Transverse colon (tissue), 4 donors: ENCODE measurements at regions not wholly inside any gene's neighbourhood (a gene's known extent, or its start where the extent isn't known, plus 50 kb on each side); places are given as distances from the start of the nearest gene placed in this dataset.

Experiments used
- CTCF ChIP-seq, 5 experiments: fragments of 200-600 bp in 3 of 5; fragments of 450-650 bp in 2 of 5; sonication (generic) in 3 of 5; IDR thresholded peaks; 1 replicate in 2 of 5; 2 replicates in 3 of 5; pipeline ENCODE4 v1.5.1; 2016 to 2017; ENCODE audit warnings: antibody characterized with exemption in 5 of 5, inconsistent platforms in 3 of 5, mild to moderate bottlenecking in 2 of 5, moderate library complexity in 1 of 5
- EP300 ChIP-seq: sonication (generic); formaldehyde crosslinking; IDR thresholded peaks from one replicate; pipeline ENCODE4 v1.6.1; 2017; ENCODE audit warnings: antibody characterized with exemption, low read depth
- POLR2A ChIP-seq: fragments of 450-650 bp; IDR thresholded peaks from one replicate; pipeline ENCODE4 v1.6.1; 2016; ENCODE audit warnings: antibody characterized with exemption, mild to moderate bottlenecking, moderate library complexity
- POLR2AphosphoS5 ChIP-seq, 3 donors: sonication (generic); formaldehyde crosslinking; IDR thresholded peaks; one replicate each; pipeline ENCODE4 v1.6.1; 2016; ENCODE audit warnings: antibody characterized with exemption in 3 of 3

GRCh38 chr2:5995832-5996231 is 303.6 kb downstream of the SOX11 start:
- TF ChIP-seq CTCF (IDR thresholded peaks at IDR 0.05) (no peak), POLR2A (no peak), POLR2AphosphoS5 (IDR thresholded peaks at IDR 0.05) (no peak), EP300 (no peak)
